ENCODE measurements at regions not wholly inside any gene's neighbourhood (a gene's known extent, or its start where the extent isn't known, plus 50 kb on each side); places are given as distances from the start of the nearest gene placed in this dataset.

- TF ChIP-seq NRF1 (IDR thresholded peaks at IDR 0.05; ENCODE audit: low read depth, low read length) (no peak), POLR2AphosphoS5 (IDR thresholded peaks at IDR 0.05; ENCODE audit: low read depth, low read length) (no peak), CTCF (IDR thresholded peaks at IDR 0.05; ENCODE audit: control extremely low read depth in 1 of 3, insufficient read depth in 1 of 3, low read depth in 1 of 3, low read length in 3 of 3) (no peak), POLR2A (IDR thresholded peaks at IDR 0.05; ENCODE audit: control extremely low read depth in 1 of 2, low read depth in 2 of 2, low read length in 2 of 2) (no peak), JUND (IDR thresholded peaks at IDR 0.05; ENCODE audit: low read length) (no peak), CBX5 (IDR thresholded peaks at IDR 0.05; ENCODE audit: low read depth, low read length) (no peak), BACH1 (IDR thresholded peaks at IDR 0.05; ENCODE audit: low read length) (no peak), MAX (IDR thresholded peaks at IDR 0.05) (no peak), SIN3A (conservative IDR thresholded peaks at IDR 0.05 in 1 of 2, IDR thresholded peaks at IDR 0.05 in 1 of 2; ENCODE audit: low read depth in 1 of 2, low read length in 2 of 2) (no peak), ATF3 (IDR thresholded peaks at IDR 0.05; ENCODE audit: insufficient read depth, low read depth, low read length) (no peak), EP300 (IDR thresholded peaks at IDR 0.05; ENCODE audit: borderline replicate concordance in 1 of 2, low read depth in 2 of 2, low read length in 2 of 2) (no peak)
Measured at GRCh38 chr1:56215086-56215485, 364.3 kb downstream of the PLPP3 start.
